Right lobe of liver (tissue), 4 donors: ENCODE measurements at regions not wholly inside any gene's neighbourhood (a gene's known extent, or its start where the extent isn't known, plus 50 kb on each side); places are given as distances from the start of the nearest gene placed in this dataset.

Experiments used
- CTCF ChIP-seq, 4 donors: fragments of 200-600 bp in 3 of 4; fragments of 450-650 bp in 1 of 4; IDR thresholded peaks; one replicate each; pipeline versions ENCODE4 v1.5.1 to v1.8.0; 2016 to 2022; ENCODE audit warnings: antibody characterized with exemption in 4 of 4, mild to moderate bottlenecking in 2 of 4
- POLR2A ChIP-seq: fragments of 450-650 bp; IDR thresholded peaks from one replicate; pipeline ENCODE4 v1.6.1; 2017; ENCODE audit warnings: antibody characterized with exemption, mild to moderate bottlenecking
- donor health status: DM: no; HTN: no; CAD: no.
- donor health status: DM: no; HTN: no; CAD: no.
- donor health status: DM: no; HTN: yes; CAD: no.

GRCh38 chr7:34342387-34342786 lies 315.6 kb upstream of the NPSR1 start:
- TF ChIP-seq CTCF (IDR thresholded peaks at IDR 0.05) (no peak), POLR2A (no peak)
